Stomach (tissue), 8 donors: ENCODE measurements at regions not wholly inside any gene's neighbourhood (a gene's known extent, or its start where the extent isn't known, plus 50 kb on each side); places are given as distances from the start of the nearest gene placed in this dataset.

Experiments
- DNase-seq, 2 donors: peaks; one replicate each; pipeline versions ENCODE4 v3.0.0 to v3.0.0-alpha.2; 2013 to 2019
- H3K27ac ChIP-seq, 5 donors: fragments of 200-600 bp in 4 of 5; sonication (generic) in 4 of 5; one replicate each; pipeline ENCODE4 v1.5.1; 2013 to 2019; ENCODE audit warnings: mild to moderate bottlenecking in 1 of 5, moderate library complexity in 1 of 5
- H3K27me3 ChIP-seq, 3 donors: fragments of 200-600 bp; sonication (generic); one replicate each; pipeline ENCODE4 v1.5.1; 2017 to 2019; ENCODE audit warnings: mixed run types in 1 of 3
- H3K36me3 ChIP-seq, 4 donors: fragments of 200-600 bp; sonication (generic); 1 replicate in 3 of 4; 2 replicates in 1 of 4; pipeline ENCODE4 v1.5.1; 2016 to 2019
- H3K4me1 ChIP-seq, 4 donors: fragments of 200-600 bp; sonication (generic); one replicate each; pipeline ENCODE4 v1.5.1; 2016 to 2019
- H3K4me3 ChIP-seq, 4 donors: fragments of 200-600 bp; sonication (generic) in 3 of 4; one replicate each; pipeline ENCODE4 v1.5.1; 2016 to 2019; ENCODE audit warnings: mild to moderate bottlenecking in 1 of 4
- H3K9me3 ChIP-seq, 4 donors: fragments of 200-600 bp; sonication (generic); one replicate each; pipeline ENCODE4 v1.5.1; 2016 to 2019
- CTCF ChIP-seq, 7 experiments: fragments of 450-650 bp in 4 of 7; fragments of 200-600 bp in 3 of 7; sonication (generic) in 3 of 7; IDR thresholded peaks; one replicate each; pipeline ENCODE4 v1.5.1; 2016 to 2019; ENCODE audit warnings: antibody characterized with exemption in 7 of 7, control low read depth in 2 of 7, mild to moderate bottlenecking in 1 of 7
- EP300 ChIP-seq: sonication (generic); formaldehyde crosslinking; IDR thresholded peaks from one replicate; pipeline ENCODE4 v1.6.1; 2017; ENCODE audit warnings: antibody characterized with exemption
- POLR2A ChIP-seq, 4 donors: fragments of 450-650 bp; IDR thresholded peaks; one replicate each; pipeline ENCODE4 v1.6.1; 2016; ENCODE audit warnings: antibody characterized with exemption in 4 of 4, control low read depth in 2 of 4, mild to moderate bottlenecking in 1 of 4, moderate library complexity in 1 of 4
- POLR2AphosphoS5 ChIP-seq, 3 donors: sonication (generic); formaldehyde crosslinking; IDR thresholded peaks; one replicate each; pipeline ENCODE4 v1.6.1; 2016; ENCODE audit warnings: antibody characterized with exemption in 3 of 3
- WGBS, 5 donors: extraction: QIAGEN DNeasy Blood & Tissue Kit in 3 of 5; methylation state at CpG; one replicate each; pipeline versions ENCODE4 v1.1.5 to v1.1.7; 2013 to 2018; 5-methylcytosine and 5-hydroxymethylcytosine counted together
- intact Hi-C: fragments of 100-400 bp; cut with DNase I; formaldehyde crosslinking; loops from one replicate; pipeline ENCODE4 v1.15.1; 2023; ENCODE audit warnings: low total_unique reads
- donor health status: healthy with polysubstance abuse.
- donor health status: Bipolar disorder and iron deficiency.
- donor health status: healthy.

- TF ChIP-seq CTCF (IDR thresholded peaks at IDR 0.05) = no peak
- TF ChIP-seq POLR2AphosphoS5 (IDR thresholded peaks at IDR 0.05) = no peak
- TF ChIP-seq EP300 = no peak
- no peak for TF ChIP-seq POLR2A (IDR thresholded peaks at IDR 0.05)
- Histone ChIP-seq H3K4me1 (no peaks in the 10 kb centered on the region), H3K36me3 (no peaks in the 10 kb centered on the region), H3K9me3 (no peaks in the 10 kb centered on the region), H3K27ac (no peak overlapping the region), H3K27me3 (no peaks in the 10 kb centered on the region), H3K4me3 (no peak overlapping the region)
- intact Hi-C loops = no loop called here
- peak in 1 of 2 donors; percentile 39 for DNase-seq
Measured at GRCh38 chr10:20635570-20635969, 261.5 kb downstream of the NEBL start.

- WGBS, 5 donors = 59 to 76% (median 73%) methylated on average over 4 of the region's 4 CpGs
- no peaks in the 10 kb centered on the region for H3K27me3 ChIP-seq
Measured at GRCh38 chr10:20634839-20635238, 262.3 kb downstream of the NEBL start.

GRCh38 chr10:20633714-20634113 lies 263.4 kb downstream of the NEBL start:
- Histone ChIP-seq H3K36me3 (no peaks in the 10 kb centered on the region), H3K27me3 (no peaks in the 10 kb centered on the region), H3K9me3 (no peaks in the 10 kb centered on the region), H3K4me3 (no peak overlapping the region), H3K27ac (no peak overlapping the region), H3K4me1 (no peaks in the 10 kb centered on the region)
- WGBS, 5 donors = 54 to 75% (median 64%) methylated on average over 4 of the region's 4 CpGs
- no peak for TF ChIP-seq CTCF (IDR thresholded peaks at IDR 0.05)
- TF ChIP-seq POLR2AphosphoS5 (IDR thresholded peaks at IDR 0.05) = no peak
- no peak for TF ChIP-seq POLR2A (IDR thresholded peaks at IDR 0.05)
- no peak for TF ChIP-seq EP300
- intact Hi-C loops = no loop called here
- DNase-seq = peak in 1 of 2 donors; percentile 42

More at GRCh38 chr10:20634839-20635238, 262.3 kb downstream of the NEBL start:
- Histone ChIP-seq H3K9me3 (no peaks in the 10 kb centered on the region), H3K4me1 (no peaks in the 10 kb centered on the region), H3K36me3 (no peaks in the 10 kb centered on the region), H3K4me3 (no peak overlapping the region), H3K27ac (no peak overlapping the region)
- DNase-seq = peak in 1 of 2 donors; percentile 50
- TF ChIP-seq POLR2AphosphoS5 (IDR thresholded peaks at IDR 0.05) (no peak), CTCF (IDR thresholded peaks at IDR 0.05) (no peak), EP300 (no peak), POLR2A (IDR thresholded peaks at IDR 0.05) (no peak)
- intact Hi-C loops = no loop called here

GRCh38 chr10:20632696-20633095 lies 264.4 kb downstream of the NEBL start:
- H3K27me3 ChIP-seq = no peaks in the 10 kb centered on the region
- 81 to 91% (median 85%) methylated on average over 2 of the region's 2 CpGs for WGBS, 5 donors
- no peak for TF ChIP-seq EP300
- TF ChIP-seq POLR2AphosphoS5 (IDR thresholded peaks at IDR 0.05) = no peak
- no peak for TF ChIP-seq POLR2A (IDR thresholded peaks at IDR 0.05)
- no peak for TF ChIP-seq CTCF (IDR thresholded peaks at IDR 0.05)
- no peaks in the 10 kb centered on the region for H3K4me1 ChIP-seq
- no peak for DNase-seq
- H3K27ac ChIP-seq = no peak overlapping the region
- intact Hi-C loops = no loop called here
- H3K36me3 ChIP-seq = no peaks in the 10 kb centered on the region
- H3K4me3 ChIP-seq = no peak overlapping the region
- no peaks in the 10 kb centered on the region for H3K9me3 ChIP-seq
